ENCODE measurements at regions not wholly inside any gene's neighbourhood (a gene's known extent, or its start where the extent isn't known, plus 50 kb on each side); places are given as distances from the start of the nearest gene placed in this dataset.

- TF ChIP-seq, protein P1, sequence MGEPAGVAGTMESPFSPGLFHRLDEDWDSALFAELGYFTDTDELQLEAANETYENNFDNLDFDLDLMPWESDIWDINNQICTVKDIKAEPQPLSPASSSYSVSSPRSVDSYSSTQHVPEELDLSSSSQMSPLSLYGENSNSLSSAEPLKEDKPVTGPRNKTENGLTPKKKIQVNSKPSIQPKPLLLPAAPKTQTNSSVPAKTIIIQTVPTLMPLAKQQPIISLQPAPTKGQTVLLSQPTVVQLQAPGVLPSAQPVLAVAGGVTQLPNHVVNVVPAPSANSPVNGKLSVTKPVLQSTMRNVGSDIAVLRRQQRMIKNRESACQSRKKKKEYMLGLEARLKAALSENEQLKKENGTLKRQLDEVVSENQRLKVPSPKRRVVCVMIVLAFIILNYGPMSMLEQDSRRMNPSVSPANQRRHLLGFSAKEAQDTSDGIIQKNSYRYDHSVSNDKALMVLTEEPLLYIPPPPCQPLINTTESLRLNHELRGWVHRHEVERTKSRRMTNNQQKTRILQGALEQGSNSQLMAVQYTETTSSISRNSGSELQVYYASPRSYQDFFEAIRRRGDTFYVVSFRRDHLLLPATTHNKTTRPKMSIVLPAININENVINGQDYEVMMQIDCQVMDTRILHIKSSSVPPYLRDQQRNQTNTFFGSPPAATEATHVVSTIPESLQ (CRISPR knock-in tag; conservative IDR thresholded peaks at IDR 0.05), result no peak
- TF ChIP-seq TSC22D2 (CRISPR knock-in tag; IDR thresholded peaks at IDR 0.05; ENCODE audit: borderline replicate concordance) (no peak), MTA3 (CRISPR knock-in tag; IDR thresholded peaks at IDR 0.05) (no peak), TEAD3 (CRISPR knock-in tag; optimal IDR thresholded peaks at IDR 0.05; ENCODE audit: borderline replicate concordance) (no peak), PHB2 (IDR thresholded peaks at IDR 0.05; ENCODE audit: partially characterized antibody) (no peak), ZNF160 (CRISPR knock-in tag; IDR thresholded peaks at IDR 0.05) (no peak), ZNF816 (CRISPR knock-in tag; IDR thresholded peaks at IDR 0.05; ENCODE audit: borderline replicate concordance) (no peak), U2AF2 (IDR thresholded peaks at IDR 0.05; ENCODE audit: low read depth, low read length) (no peak), ATF7-NPFF (CRISPR knock-in tag; IDR thresholded peaks at IDR 0.05; ENCODE audit: low read depth) (no peak)
- TF ChIP-seq, protein P2, sequence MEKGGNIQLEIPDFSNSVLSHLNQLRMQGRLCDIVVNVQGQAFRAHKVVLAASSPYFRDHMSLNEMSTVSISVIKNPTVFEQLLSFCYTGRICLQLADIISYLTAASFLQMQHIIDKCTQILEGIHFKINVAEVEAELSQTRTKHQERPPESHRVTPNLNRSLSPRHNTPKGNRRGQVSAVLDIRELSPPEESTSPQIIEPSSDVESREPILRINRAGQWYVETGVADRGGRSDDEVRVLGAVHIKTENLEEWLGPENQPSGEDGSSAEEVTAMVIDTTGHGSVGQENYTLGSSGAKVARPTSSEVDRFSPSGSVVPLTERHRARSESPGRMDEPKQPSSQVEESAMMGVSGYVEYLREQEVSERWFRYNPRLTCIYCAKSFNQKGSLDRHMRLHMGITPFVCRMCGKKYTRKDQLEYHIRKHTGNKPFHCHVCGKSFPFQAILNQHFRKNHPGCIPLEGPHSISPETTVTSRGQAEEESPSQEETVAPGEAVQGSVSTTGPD (CRISPR knock-in tag; IDR thresholded peaks at IDR 0.05), result no peak
These were observed 380.7 kb downstream of the MRPS30 start (continued) for GRCh38 chr5:45189481-45189880.

GRCh38 chr5:45195026-45195425 is 386.3 kb downstream of the MRPS30 start:
- Histone ChIP-seq H3K4me2 (ENCODE audit: low read depth, low read length) (no peak overlapping the region), H3K27ac (ENCODE audit: extremely low read length, insufficient read depth, low read length) (no peak overlapping the region), H3K4me3 (replicated peaks in 1 of 3; ENCODE audit: insufficient read depth in 1 of 3, low read depth in 2 of 3, low read length in 3 of 3) (no peak overlapping the region), H3K36me3 (replicated peaks in 1 of 2; ENCODE audit: control insufficient read depth in 1 of 2, insufficient read depth in 2 of 2, low read length in 2 of 2) (no peaks in the 10 kb centered on the region), H3K27me3 (ENCODE audit: control insufficient read depth in 1 of 2, insufficient read depth in 2 of 2, low read length in 2 of 2) (no peaks in the 10 kb centered on the region), H3K9ac (ENCODE audit: insufficient read depth, low read depth, low read length) (no peak overlapping the region), H3K4me1 (ENCODE audit: insufficient read depth, low read length) (no peaks in the 10 kb centered on the region), H4K20me1 (ENCODE audit: insufficient read depth, low read length) (no peaks in the 10 kb centered on the region), H3K9me3 (ENCODE audit: low read length) (peaks cover 77% of the 10 kb centered on the region), H2AFZ (ENCODE audit: low read length) (no peak overlapping the region), H3K79me2 (ENCODE audit: insufficient read depth, low read length) (no peaks in the 10 kb centered on the region)
- BruUV-seq (replicated peaks), result no TSS peak
- ChIA-PET CTCF (ENCODE audit: low intra/inter-chr PET ratio, low total read pairs) (no interaction called here), POLR2A (no interaction called here)
- intact Hi-C loops (cut with micrococcal nuclease; ENCODE audit: unreplicated experiment), result no loop called here
- no peak for FAIRE-seq
- no peak for DNase-seq (ENCODE audit: low spot score)
- in situ Hi-C loops (cut with HindIII; ENCODE audit: extremely low pct_ligation_motif_present, low pct_unique_long_range_greater_than_20kb), result no loop called here
- WGBS (ENCODE audit: low lambda C conversion rate), result 0% methylated on average over 1 of the region's 1 CpG
- TF ChIP-seq HDAC1 (CRISPR knock-in tag; IDR thresholded peaks at IDR 0.05) (no peak), TOPORS (CRISPR knock-in tag; IDR thresholded peaks at IDR 0.05) (no peak), ZNF263 (CRISPR knock-in tag; IDR thresholded peaks at IDR 0.05) (no peak), SIX1 (CRISPR knock-in tag; IDR thresholded peaks at IDR 0.05; ENCODE audit: borderline replicate concordance) (no peak), TEAD3 (CRISPR knock-in tag; optimal IDR thresholded peaks at IDR 0.05; ENCODE audit: borderline replicate concordance) (no peak), ZIK1 (CRISPR knock-in tag; IDR thresholded peaks at IDR 0.05; ENCODE audit: borderline replicate concordance, low read depth) (no peak), BORCS8-MEF2B (CRISPR knock-in tag; IDR thresholded peaks at IDR 0.05) (no peak), JUN (CRISPR knock-in tag; IDR thresholded peaks at IDR 0.05) (no peak), CENPX (CRISPR knock-in tag; IDR thresholded peaks at IDR 0.05) (no peak), RFX5 (IDR thresholded peaks at IDR 0.05; ENCODE audit: low read depth, low read length) (no peak)
- TF ChIP-seq, protein P3, sequence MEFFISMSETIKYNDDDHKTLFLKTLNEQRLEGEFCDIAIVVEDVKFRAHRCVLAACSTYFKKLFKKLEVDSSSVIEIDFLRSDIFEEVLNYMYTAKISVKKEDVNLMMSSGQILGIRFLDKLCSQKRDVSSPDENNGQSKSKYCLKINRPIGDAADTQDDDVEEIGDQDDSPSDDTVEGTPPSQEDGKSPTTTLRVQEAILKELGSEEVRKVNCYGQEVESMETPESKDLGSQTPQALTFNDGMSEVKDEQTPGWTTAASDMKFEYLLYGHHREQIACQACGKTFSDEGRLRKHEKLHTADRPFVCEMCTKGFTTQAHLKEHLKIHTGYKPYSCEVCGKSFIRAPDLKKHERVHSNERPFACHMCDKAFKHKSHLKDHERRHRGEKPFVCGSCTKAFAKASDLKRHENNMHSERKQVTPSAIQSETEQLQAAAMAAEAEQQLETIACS (CRISPR knock-in tag; IDR thresholded peaks at IDR 0.05), result no peak
- ATAC-seq, result no peak
